ENCODE measurements at regions not wholly inside any gene's neighbourhood (a gene's known extent, or its start where the extent isn't known, plus 50 kb on each side); places are given as distances from the start of the nearest gene placed in this dataset.

GRCh38 chr18:38250971-38251370 lies 685.4 kb upstream of the CELF4 start:
- TF ChIP-seq, protein P1, sequence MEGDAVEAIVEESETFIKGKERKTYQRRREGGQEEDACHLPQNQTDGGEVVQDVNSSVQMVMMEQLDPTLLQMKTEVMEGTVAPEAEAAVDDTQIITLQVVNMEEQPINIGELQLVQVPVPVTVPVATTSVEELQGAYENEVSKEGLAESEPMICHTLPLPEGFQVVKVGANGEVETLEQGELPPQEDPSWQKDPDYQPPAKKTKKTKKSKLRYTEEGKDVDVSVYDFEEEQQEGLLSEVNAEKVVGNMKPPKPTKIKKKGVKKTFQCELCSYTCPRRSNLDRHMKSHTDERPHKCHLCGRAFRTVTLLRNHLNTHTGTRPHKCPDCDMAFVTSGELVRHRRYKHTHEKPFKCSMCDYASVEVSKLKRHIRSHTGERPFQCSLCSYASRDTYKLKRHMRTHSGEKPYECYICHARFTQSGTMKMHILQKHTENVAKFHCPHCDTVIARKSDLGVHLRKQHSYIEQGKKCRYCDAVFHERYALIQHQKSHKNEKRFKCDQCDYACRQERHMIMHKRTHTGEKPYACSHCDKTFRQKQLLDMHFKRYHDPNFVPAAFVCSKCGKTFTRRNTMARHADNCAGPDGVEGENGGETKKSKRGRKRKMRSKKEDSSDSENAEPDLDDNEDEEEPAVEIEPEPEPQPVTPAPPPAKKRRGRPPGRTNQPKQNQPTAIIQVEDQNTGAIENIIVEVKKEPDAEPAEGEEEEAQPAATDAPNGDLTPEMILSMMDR (IDR thresholded peaks at IDR 0.05), result no peak
- no peak for TF ChIP-seq POLR2A (IDR thresholded peaks at IDR 0.05)
- TF ChIP-seq EP300 (IDR thresholded peaks at IDR 0.05), result no peak
